ENCODE measurements at regions not wholly inside any gene's neighbourhood (a gene's known extent, or its start where the extent isn't known, plus 50 kb on each side); places are given as distances from the start of the nearest gene placed in this dataset.

GRCh38 chr3:144957398-144958101 lies 985.9 kb downstream of the DIPK2A start:
- Histone ChIP-seq H3K4me1 (ENCODE audit: insufficient read depth, low read length, poor library complexity, severe bottlenecking) (no peaks in the 10 kb centered on the region), H3K9me3 (ENCODE audit: low read depth, low read length, poor library complexity, severe bottlenecking) (no peaks in the 10 kb centered on the region), H3K4me3 (ENCODE audit: low read depth, low read length, poor library complexity, severe bottlenecking) (no peak overlapping the region), H3K27ac (ENCODE audit: low read depth, low read length, poor library complexity, severe bottlenecking) (no peak overlapping the region), H3K36me3 (ENCODE audit: insufficient read depth, low read length, poor library complexity, severe bottlenecking) (no peaks in the 10 kb centered on the region), H3K27me3 (replicated peaks; ENCODE audit: insufficient read depth, low read depth, low read length, poor library complexity) (no peaks in the 10 kb centered on the region)
- intact Hi-C loops (cut with micrococcal nuclease; ENCODE audit: unreplicated experiment), result no loop called here
- no TSS peak for BruUV-seq (replicated peaks)
- no peak for DNase-seq (ENCODE audit: low spot score)
- no peak for TF ChIP-seq CTCF (conservative IDR thresholded peaks at IDR 0.05; ENCODE audit: low read depth, low read length)
- TF ChIP-seq EZH2 (IDR thresholded peaks at IDR 0.05; ENCODE audit: borderline replicate concordance, low read depth, low read length, poor library complexity, severe bottlenecking), result no peak
- ChIA-PET POLR2A (ENCODE audit: low non-redundant PET) (no interaction called here), CTCF (no interaction called here)

- H3K27me3 ChIP-seq (replicated peaks; ENCODE audit: insufficient read depth, low read depth, low read length, poor library complexity), result no peaks in the 10 kb centered on the region
- no peak overlapping the region for H3K4me3 ChIP-seq (ENCODE audit: low read depth, low read length, poor library complexity, severe bottlenecking)
- no TSS peak for BruUV-seq (replicated peaks)
- ChIA-PET POLR2A (ENCODE audit: low non-redundant PET) (no interaction called here), CTCF (no interaction called here)
- no peaks in the 10 kb centered on the region for H3K36me3 ChIP-seq (ENCODE audit: insufficient read depth, low read length, poor library complexity, severe bottlenecking)
- intact Hi-C loops (cut with micrococcal nuclease; ENCODE audit: unreplicated experiment), result no loop called here
- no peaks in the 10 kb centered on the region for H3K9me3 ChIP-seq (ENCODE audit: low read depth, low read length, poor library complexity, severe bottlenecking)
- no peaks in the 10 kb centered on the region for H3K4me1 ChIP-seq (ENCODE audit: insufficient read depth, low read length, poor library complexity, severe bottlenecking)
- H3K27ac ChIP-seq (ENCODE audit: low read depth, low read length, poor library complexity, severe bottlenecking), result no peak overlapping the region
- TF ChIP-seq EZH2 (IDR thresholded peaks at IDR 0.05; ENCODE audit: borderline replicate concordance, low read depth, low read length, poor library complexity, severe bottlenecking) (no peak), CTCF (conservative IDR thresholded peaks at IDR 0.05; ENCODE audit: low read depth, low read length) (no peak)
- no peak for DNase-seq (ENCODE audit: low spot score)
Measured at GRCh38 chr3:144963810-144964209, 992.2 kb downstream of the DIPK2A start.

GRCh38 chr3:144966560-144966959 lies 994.9 kb downstream of the DIPK2A start:
- Histone ChIP-seq H3K4me1 (ENCODE audit: insufficient read depth, low read length, poor library complexity, severe bottlenecking) (no peaks in the 10 kb centered on the region), H3K36me3 (ENCODE audit: insufficient read depth, low read length, poor library complexity, severe bottlenecking) (no peaks in the 10 kb centered on the region), H3K4me3 (ENCODE audit: low read depth, low read length, poor library complexity, severe bottlenecking) (no peak overlapping the region), H3K27me3 (replicated peaks; ENCODE audit: insufficient read depth, low read depth, low read length, poor library complexity) (no peaks in the 10 kb centered on the region), H3K9me3 (ENCODE audit: low read depth, low read length, poor library complexity, severe bottlenecking) (no peaks in the 10 kb centered on the region), H3K27ac (ENCODE audit: low read depth, low read length, poor library complexity, severe bottlenecking) (no peak overlapping the region)
- TF ChIP-seq CTCF (conservative IDR thresholded peaks at IDR 0.05; ENCODE audit: low read depth, low read length) (no peak), EZH2 (IDR thresholded peaks at IDR 0.05; ENCODE audit: borderline replicate concordance, low read depth, low read length, poor library complexity, severe bottlenecking) (no peak)
- intact Hi-C loops (cut with micrococcal nuclease; ENCODE audit: unreplicated experiment), result no loop called here
- ChIA-PET CTCF (no interaction called here), POLR2A (ENCODE audit: low non-redundant PET) (no interaction called here)
- no TSS peak for BruUV-seq (replicated peaks)
- no peak for DNase-seq (ENCODE audit: low spot score)

All from A673 (cell line).